H9 (cell line): ENCODE measurements at regions not wholly inside any gene's neighbourhood (a gene's known extent, or its start where the extent isn't known, plus 50 kb on each side); places are given as distances from the start of the nearest gene placed in this dataset.

Experiments
- DNase-seq: peaks from one replicate; pipeline ENCODE4 v3.0.0-alpha.2; 2017
- H2AFZ ChIP-seq: one replicate; pipeline ENCODE4 v1.6.1; 2013; ENCODE audit warnings: mild to moderate bottlenecking, low read length, control low read depth, moderate library complexity
- H2AK5ac ChIP-seq: 2 replicates; pipeline ENCODE4 v1.6.1; 2013; ENCODE audit warnings: low read length, control low read depth, mixed read lengths; ENCODE audit not compliant: insufficient read length
- H2BK120ac ChIP-seq: one replicate; pipeline ENCODE4 v1.6.1; 2013; ENCODE audit warnings: low read depth, mild to moderate bottlenecking, low read length, control low read depth, inconsistent platforms; ENCODE audit not compliant: poor library complexity, severe bottlenecking
- H2BK12ac ChIP-seq: 2 replicates; pipeline ENCODE4 v1.6.1; 2013; ENCODE audit warnings: low read length, control low read depth, mixed read lengths, low read depth; ENCODE audit not compliant: insufficient read length
- H2BK15ac ChIP-seq: 2 replicates; pipeline ENCODE4 v1.6.1; 2013; ENCODE audit warnings: low read depth, low read length, control low read depth
- H2BK20ac ChIP-seq: one replicate; pipeline ENCODE4 v1.6.1; 2013; ENCODE audit warnings: low read depth, mild to moderate bottlenecking, low read length, control low read depth, inconsistent platforms; ENCODE audit not compliant: poor library complexity, severe bottlenecking
- H2BK5ac ChIP-seq: 2 replicates; pipeline ENCODE4 v1.6.1; 2013; ENCODE audit warnings: low read length, control low read depth, mixed read lengths; ENCODE audit not compliant: insufficient read length
- H3K14ac ChIP-seq: 2 replicates; pipeline ENCODE4 v1.6.1; 2013; ENCODE audit warnings: low read length, control low read depth; ENCODE audit not compliant: insufficient read depth
- H3K18ac ChIP-seq: 2 replicates; pipeline ENCODE4 v1.6.1; 2013; ENCODE audit warnings: low read depth, mild to moderate bottlenecking, mixed read lengths, low read length, control low read depth; ENCODE audit not compliant: insufficient read length
- H3K23ac ChIP-seq: 2 replicates; pipeline ENCODE4 v1.6.1; 2013; ENCODE audit warnings: low read length, control low read depth, mixed read lengths, low read depth; ENCODE audit not compliant: insufficient read length
- H3K23me2 ChIP-seq: 2 replicates; pipeline ENCODE4 v1.6.1; 2013; ENCODE audit warnings: low read depth, mild to moderate bottlenecking, mixed read lengths, low read length, control low read depth; ENCODE audit not compliant: insufficient read length, poor library complexity, severe bottlenecking
- H3K27ac ChIP-seq: 2 replicates; pipeline ENCODE4 v1.5.1; 2013; ENCODE audit warnings: low read length, control low read depth, mixed read lengths, low read depth; ENCODE audit not compliant: insufficient read length
- H3K27me3 ChIP-seq: 2 replicates; pipeline ENCODE4 v1.6.1; 2013; ENCODE audit warnings: low read length, control low read depth, inconsistent platforms; ENCODE audit not compliant: insufficient read depth
- H3K4ac ChIP-seq: 2 replicates; pipeline ENCODE4 v1.6.1; 2013; ENCODE audit warnings: low read depth, mild to moderate bottlenecking, control low read depth, inconsistent platforms, low read length, moderate library complexity
- H3K4me1 ChIP-seq: 2 replicates; pipeline ENCODE4 v1.6.1; 2013; ENCODE audit warnings: low read length, control low read depth, inconsistent platforms; ENCODE audit not compliant: insufficient read depth
- H3K4me2 ChIP-seq: 2 replicates; pipeline ENCODE4 v1.6.1; 2013; ENCODE audit warnings: low read length, control low read depth, mixed read lengths; ENCODE audit not compliant: insufficient read length, insufficient read depth
- H3K56ac ChIP-seq: 2 replicates; pipeline ENCODE4 v1.6.1; 2013; ENCODE audit warnings: low read depth, mild to moderate bottlenecking, mixed read lengths, low read length, control low read depth; ENCODE audit not compliant: insufficient read length
- H3K79me1 ChIP-seq: 2 replicates; pipeline ENCODE4 v1.6.1; 2013; ENCODE audit warnings: low read depth, mild to moderate bottlenecking, moderate library complexity, low read length, control low read depth, inconsistent platforms; ENCODE audit not compliant: insufficient read depth, poor library complexity, severe bottlenecking
- H3K79me2 ChIP-seq: 2 replicates; pipeline ENCODE4 v1.6.1; 2013; ENCODE audit warnings: low read length, control low read depth, inconsistent platforms; ENCODE audit not compliant: insufficient read depth
- H3K9ac ChIP-seq: 2 replicates; pipeline ENCODE4 v1.6.1; 2013; ENCODE audit warnings: low read length, control low read depth, mixed read lengths; ENCODE audit not compliant: insufficient read length; ENCODE audit errors: extremely low read depth
- H3K9me3 ChIP-seq: one replicate; pipeline ENCODE4 v1.6.1; 2013; ENCODE audit warnings: low read depth, low read length, inconsistent platforms; ENCODE audit not compliant: control insufficient read depth
- H3T11ph ChIP-seq: one replicate; pipeline ENCODE4 v1.6.1; 2013; ENCODE audit warnings: mild to moderate bottlenecking, low read length, control low read depth, inconsistent platforms
- H4K20me1 ChIP-seq: one replicate; pipeline ENCODE4 v1.6.1; 2013; ENCODE audit not compliant: control insufficient read depth, insufficient read length, insufficient read depth
- H4K5ac ChIP-seq: 2 replicates; pipeline ENCODE4 v1.6.1; 2013; ENCODE audit warnings: low read depth, mild to moderate bottlenecking, mixed read lengths, low read length, control low read depth; ENCODE audit not compliant: insufficient read length
- H4K8ac ChIP-seq: replicated peaks from 2 replicates; pipeline ENCODE4 v1.6.1; 2013; ENCODE audit warnings: low read length, control low read depth, mixed read lengths, low read depth; ENCODE audit not compliant: insufficient read length
- H4K91ac ChIP-seq: 2 replicates; pipeline ENCODE4 v1.6.1; 2013; ENCODE audit warnings: low read depth, mild to moderate bottlenecking, moderate library complexity, mixed read lengths, low read length, control low read depth; ENCODE audit not compliant: insufficient read length
- H3K27ac Mint-ChIP-seq, 3 experiments: 2 replicates in 2 of 3; 3 replicates in 1 of 3; pipeline ENCODE4 v1.8.0; 2020 to 2021; ENCODE audit warnings: mixed read lengths in 3 of 3, mild to moderate bottlenecking in 1 of 3, moderate library complexity in 1 of 3
- H3K27me3 Mint-ChIP-seq: 2 replicates; pipeline ENCODE4 v1.8.0; 2021; ENCODE audit warnings: low read depth, mild to moderate bottlenecking, moderate library complexity, mixed read lengths
- H3K36me3 Mint-ChIP-seq, 3 experiments: 2 replicates in 2 of 3; 3 replicates in 1 of 3; pipeline ENCODE4 v1.8.0; 2020 to 2021; ENCODE audit warnings: low read depth in 3 of 3, mixed read lengths in 3 of 3; ENCODE audit not compliant: insufficient read depth in 1 of 3
- H3K4me1 Mint-ChIP-seq, 2 experiments: 2 replicates each; pipeline ENCODE4 v1.8.0; 2020; ENCODE audit warnings: mixed read lengths in 2 of 2
- H3K4me3 Mint-ChIP-seq, 2 experiments: 2 replicates in 1 of 2; 3 replicates in 1 of 2; pipeline ENCODE4 v1.8.0; 2020 to 2021; ENCODE audit warnings: mild to moderate bottlenecking in 2 of 2, mixed read lengths in 2 of 2, moderate library complexity in 1 of 2
- H3K9me3 Mint-ChIP-seq, 2 experiments: 2 replicates in 1 of 2; 3 replicates in 1 of 2; pipeline ENCODE4 v1.8.0; 2020; ENCODE audit warnings: mild to moderate bottlenecking in 2 of 2, mixed read lengths in 2 of 2, moderate library complexity in 1 of 2
- WGBS: extraction: QIAGEN DNeasy Blood & Tissue Kit; methylation state at CpG from one replicate; pipeline ENCODE4 v1.1.7; 2013; ENCODE audit warnings: missing lambda C conversion rate, low lambda C conversion rate, mixed read lengths; ENCODE audit not compliant: insufficient read length; ENCODE audit errors: extremely low coverage; 5-methylcytosine and 5-hydroxymethylcytosine counted together
- TF ChIP-seq, protein P1 (sequence below): fragments of 200-600 bp; sonication (generic); conservative IDR thresholded peaks from 3 replicates; pipeline ENCODE4 v1.8.0; 2021; ENCODE audit warnings: antibody characterized with exemption, mild to moderate bottlenecking

DNA sequence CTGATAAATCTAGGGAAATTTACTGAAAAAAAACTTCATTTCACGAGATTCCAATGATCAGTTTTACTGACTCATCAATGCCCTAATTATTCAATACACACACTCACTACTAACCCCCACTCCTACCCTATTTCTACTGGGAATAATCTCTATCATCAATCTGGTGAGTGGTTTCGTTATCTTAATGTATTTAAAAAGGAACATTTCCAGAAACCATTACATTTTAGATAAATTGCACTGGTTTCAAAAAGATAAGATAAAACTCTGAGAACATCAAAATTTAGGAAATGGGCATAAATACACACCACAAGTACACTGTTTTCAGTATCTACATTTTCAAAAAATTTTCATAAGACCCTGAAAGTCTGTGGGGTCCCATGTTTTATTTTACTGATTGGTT lies 471.4 kb upstream of the PKDCC start:
- Histone ChIP-seq H3K4ac (no peak overlapping the region), H2BK5ac (no peak overlapping the region), H3T11ph (no peak overlapping the region), H3K79me2 (no peaks in the 10 kb centered on the region), H2BK15ac (no peak overlapping the region), H4K8ac (no peak overlapping the region), H2BK12ac (no peak overlapping the region), H2BK20ac (no peak overlapping the region), H3K23me2 (no peaks in the 10 kb centered on the region), H3K23ac (no peak overlapping the region), H2BK120ac (no peak overlapping the region), H4K5ac (no peak overlapping the region), H4K91ac (no peak overlapping the region), H2AK5ac (no peak overlapping the region), H3K18ac (no peak overlapping the region), H3K27me3 (no peaks in the 10 kb centered on the region), H2AFZ (no peak overlapping the region), H4K20me1 (no peaks in the 10 kb centered on the region), H3K4me2 (no peak overlapping the region), H3K4me1 (no peaks in the 10 kb centered on the region), H3K79me1 (no peaks in the 10 kb centered on the region), H3K9me3 (no peaks in the 10 kb centered on the region), H3K56ac (no peak overlapping the region), H3K27ac (no peak overlapping the region), H3K9ac (no peak overlapping the region), H3K14ac (no peak overlapping the region)
- no CpG with 5 or more reads among the region's 2 CpGs for WGBS
- DNase-seq, result no peak
- no peaks in the 10 kb centered on the region for H3K27me3 Mint-ChIP-seq
- H3K4me3 Mint-ChIP-seq, result no peak overlapping the region
- H3K9me3 Mint-ChIP-seq, result no peaks in the 10 kb centered on the region
- H3K36me3 Mint-ChIP-seq, result no peaks in the 10 kb centered on the region
- H3K27ac Mint-ChIP-seq, result no peak overlapping the region
- H3K4me1 Mint-ChIP-seq, result no peaks in the 10 kb centered on the region
- TF ChIP-seq, protein P1, sequence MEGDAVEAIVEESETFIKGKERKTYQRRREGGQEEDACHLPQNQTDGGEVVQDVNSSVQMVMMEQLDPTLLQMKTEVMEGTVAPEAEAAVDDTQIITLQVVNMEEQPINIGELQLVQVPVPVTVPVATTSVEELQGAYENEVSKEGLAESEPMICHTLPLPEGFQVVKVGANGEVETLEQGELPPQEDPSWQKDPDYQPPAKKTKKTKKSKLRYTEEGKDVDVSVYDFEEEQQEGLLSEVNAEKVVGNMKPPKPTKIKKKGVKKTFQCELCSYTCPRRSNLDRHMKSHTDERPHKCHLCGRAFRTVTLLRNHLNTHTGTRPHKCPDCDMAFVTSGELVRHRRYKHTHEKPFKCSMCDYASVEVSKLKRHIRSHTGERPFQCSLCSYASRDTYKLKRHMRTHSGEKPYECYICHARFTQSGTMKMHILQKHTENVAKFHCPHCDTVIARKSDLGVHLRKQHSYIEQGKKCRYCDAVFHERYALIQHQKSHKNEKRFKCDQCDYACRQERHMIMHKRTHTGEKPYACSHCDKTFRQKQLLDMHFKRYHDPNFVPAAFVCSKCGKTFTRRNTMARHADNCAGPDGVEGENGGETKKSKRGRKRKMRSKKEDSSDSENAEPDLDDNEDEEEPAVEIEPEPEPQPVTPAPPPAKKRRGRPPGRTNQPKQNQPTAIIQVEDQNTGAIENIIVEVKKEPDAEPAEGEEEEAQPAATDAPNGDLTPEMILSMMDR, result no peak
